Panc1 (cell line): ENCODE measurements at regions not wholly inside any gene's neighbourhood (a gene's known extent, or its start where the extent isn't known, plus 50 kb on each side); places are given as distances from the start of the nearest gene placed in this dataset.

Experiments used
- ATAC-seq: fragments of 200-7000 bp; cut with Tn5 transposase; 2 replicates; pipeline ENCODE4 v1.9.1; 2020; ENCODE audit warnings: mild to moderate bottlenecking, moderate library complexity
- BruUV-seq: library from RNA; stranded (reverse); fragments of 400-500 nt; replicated peaks from 2 replicates; lab custom pipeline; 2021; lab: Mats Ljungman, UMichigan
- CTCF ChIA-PET: fragments of 300-600 bp; sonication (Branson Sonifier 250); formaldehyde crosslinking; loops from one replicate; lab custom pipeline; 2022; ENCODE audit warnings: antibody characterized with exemption; lab: Charles Lee
- POLR2A ChIA-PET: fragments of 300-600 bp; sonication (Branson Sonifier 250); formaldehyde crosslinking; loops from one replicate; lab custom pipeline; 2022; ENCODE audit warnings: antibody characterized with exemption; lab: Charles Lee
- DNase-seq: peaks from one replicate; pipeline ENCODE4 v3.0.0-alpha.2; 2010; ENCODE audit warnings: low read depth, low spot score
- H3K27ac ChIP-seq: 2 replicates; pipeline ENCODE4 v1.5.1; 2011; ENCODE audit warnings: mild to moderate bottlenecking, low read length, inconsistent platforms
- H3K27me3 ChIP-seq: fragments of 200-500 bp; sonication (Bioruptor generic); 2 replicates; pipeline ENCODE4 v1.6.0; 2014; ENCODE audit warnings: low read length, inconsistent platforms; ENCODE audit not compliant: control insufficient read depth, insufficient read depth
- H3K36me3 ChIP-seq: fragments of 200-500 bp; sonication (Bioruptor generic); 2 replicates; pipeline ENCODE4 v1.5.1; 2014; ENCODE audit warnings: inconsistent platforms, mild to moderate bottlenecking, low read length, moderate library complexity; ENCODE audit not compliant: control insufficient read depth, insufficient read depth
- H3K4me1 ChIP-seq: 2 replicates; pipeline ENCODE4 v1.5.1; 2011; ENCODE audit warnings: inconsistent platforms, mild to moderate bottlenecking, low read length, moderate library complexity; ENCODE audit not compliant: control insufficient read depth, insufficient read depth
- H3K4me3 ChIP-seq, 2 experiments: 2 replicates each; pipeline ENCODE4 v1.5.1; 2011 to 2012; ENCODE audit warnings: low read depth in 2 of 2, low read length in 2 of 2, mild to moderate bottlenecking in 2 of 2, inconsistent platforms in 1 of 2, moderate library complexity in 1 of 2
- H3K9me3 ChIP-seq: fragments of 200-500 bp; sonication (Bioruptor generic); 2 replicates; pipeline ENCODE4 v1.5.1; 2014; ENCODE audit warnings: low read depth, mild to moderate bottlenecking, inconsistent platforms, low read length, moderate library complexity; ENCODE audit not compliant: control insufficient read depth, insufficient read depth
- POLR2AphosphoS5 ChIP-seq: IDR thresholded peaks from 2 replicates; pipeline ENCODE4 v1.6.1; 2012; ENCODE audit warnings: mild to moderate bottlenecking, low read depth, low read length, moderate library complexity
- REST ChIP-seq, 2 experiments: IDR thresholded peaks; 2 replicates each; pipeline ENCODE4 v1.6.1; 2011 to 2012; ENCODE audit warnings: low read depth in 2 of 2, control low read depth in 1 of 2, low read length in 1 of 2, mild to moderate bottlenecking in 1 of 2, moderate library complexity in 1 of 2; ENCODE audit not compliant: insufficient read depth in 1 of 2
- SIN3A ChIP-seq: IDR thresholded peaks from 2 replicates; pipeline ENCODE4 v1.6.1; 2012; ENCODE audit warnings: low read depth, mild to moderate bottlenecking, low read length, moderate library complexity, borderline replicate concordance; ENCODE audit not compliant: insufficient read depth
- TCF7L2 ChIP-seq: IDR thresholded peaks from 2 replicates; pipeline ENCODE4 v1.6.1; 2011; ENCODE audit warnings: mild to moderate bottlenecking, low read depth, low read length, inconsistent platforms
- in situ Hi-C: cut with HindIII; loops from 2 replicates; pipeline ENCODE4 v1.10.0; 2016; ENCODE audit warnings: low sequenced_read_pairs, low pct_unique_long_range_greater_than_20kb
- intact Hi-C: fragments of 100-400 bp; cut with micrococcal nuclease; formaldehyde crosslinking; loops from one replicate; pipeline ENCODE4 v1.10.0; 2022; ENCODE audit not compliant: unreplicated experiment
- TF ChIP-seq, protein P1 (sequence below): fragments of 450-650 bp; IDR thresholded peaks from 2 replicates; pipeline ENCODE4 v1.5.1; 2017; ENCODE audit warnings: mild to moderate bottlenecking

DNA sequence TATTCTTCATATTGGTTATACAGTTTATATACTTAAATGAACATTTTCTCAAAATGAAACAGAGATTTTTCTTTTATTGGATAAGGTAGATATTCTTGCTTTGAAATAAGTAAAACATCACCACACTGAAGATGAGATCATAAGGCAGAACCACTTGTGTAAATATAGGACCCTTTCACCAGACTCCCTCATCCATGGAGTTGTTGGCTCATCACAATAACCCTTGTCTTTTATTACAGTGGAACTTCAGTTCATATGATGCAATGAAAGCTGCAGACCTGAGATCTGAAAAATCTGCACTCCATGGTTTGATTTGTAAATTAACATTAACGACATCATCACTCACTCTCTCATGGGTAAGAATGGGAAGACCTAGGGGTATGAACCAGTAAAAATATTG lies 51.9 kb upstream of the DBX2 start:
- DNase-seq = no peak
- TF ChIP-seq SIN3A = no peak
- no peak for TF ChIP-seq TCF7L2
- no peaks in the 10 kb centered on the region; the same call in 1 of the 2 replicates for H3K27me3 ChIP-seq
- H3K9me3 ChIP-seq = no peaks in the 10 kb centered on the region
- no peak overlapping the region for H3K4me3 ChIP-seq
- no peak for ATAC-seq
- no peaks in the 10 kb centered on the region for H3K36me3 ChIP-seq
- BruUV-seq = no TSS peak
- ChIA-PET POLR2A (no interaction called here), CTCF (no interaction called here)
- H3K27ac ChIP-seq = no peak overlapping the region
- H3K4me1 ChIP-seq = no peaks in the 10 kb centered on the region
- intact Hi-C loops (no loop called here), in situ Hi-C loops (no loop called here)

DNA sequence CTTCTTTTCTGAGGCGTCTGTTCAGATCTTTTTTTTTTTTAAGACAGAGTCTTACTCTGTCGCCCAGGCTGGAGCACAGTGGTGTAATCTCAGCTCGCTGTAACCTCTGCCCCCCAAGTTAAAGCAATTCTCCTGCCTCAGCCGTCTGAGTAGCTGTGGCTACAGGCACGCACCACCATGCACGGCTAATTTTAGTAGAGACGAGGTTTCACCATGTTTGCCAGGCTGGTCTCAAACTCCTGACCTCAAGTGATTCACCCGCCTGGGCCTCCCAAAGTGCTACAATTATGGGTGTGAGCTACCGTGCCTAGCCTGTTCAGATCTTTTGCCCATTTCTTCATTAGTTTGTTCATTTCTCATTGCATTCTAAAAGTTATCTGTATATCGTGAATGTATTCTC lies 55.1 kb upstream of the DBX2 start:
- Histone ChIP-seq H3K27me3 (no peaks in the 10 kb centered on the region; the same call in 1 of the 2 replicates), H3K36me3 (no peaks in the 10 kb centered on the region), H3K4me3 (no peak overlapping the region), H3K4me1 (no peaks in the 10 kb centered on the region), H3K27ac (no peak overlapping the region), H3K9me3 (no peaks in the 10 kb centered on the region)
- BruUV-seq = no TSS peak
- POLR2A ChIA-PET = no interaction called here
- CTCF ChIA-PET = no interaction called here
- no peak for ATAC-seq
- in situ Hi-C loops (no loop called here), intact Hi-C loops (no loop called here)
- TF ChIP-seq POLR2AphosphoS5 = no peak
- no peak for TF ChIP-seq TCF7L2
- TF ChIP-seq SIN3A = no peak
- TF ChIP-seq, protein P1, sequence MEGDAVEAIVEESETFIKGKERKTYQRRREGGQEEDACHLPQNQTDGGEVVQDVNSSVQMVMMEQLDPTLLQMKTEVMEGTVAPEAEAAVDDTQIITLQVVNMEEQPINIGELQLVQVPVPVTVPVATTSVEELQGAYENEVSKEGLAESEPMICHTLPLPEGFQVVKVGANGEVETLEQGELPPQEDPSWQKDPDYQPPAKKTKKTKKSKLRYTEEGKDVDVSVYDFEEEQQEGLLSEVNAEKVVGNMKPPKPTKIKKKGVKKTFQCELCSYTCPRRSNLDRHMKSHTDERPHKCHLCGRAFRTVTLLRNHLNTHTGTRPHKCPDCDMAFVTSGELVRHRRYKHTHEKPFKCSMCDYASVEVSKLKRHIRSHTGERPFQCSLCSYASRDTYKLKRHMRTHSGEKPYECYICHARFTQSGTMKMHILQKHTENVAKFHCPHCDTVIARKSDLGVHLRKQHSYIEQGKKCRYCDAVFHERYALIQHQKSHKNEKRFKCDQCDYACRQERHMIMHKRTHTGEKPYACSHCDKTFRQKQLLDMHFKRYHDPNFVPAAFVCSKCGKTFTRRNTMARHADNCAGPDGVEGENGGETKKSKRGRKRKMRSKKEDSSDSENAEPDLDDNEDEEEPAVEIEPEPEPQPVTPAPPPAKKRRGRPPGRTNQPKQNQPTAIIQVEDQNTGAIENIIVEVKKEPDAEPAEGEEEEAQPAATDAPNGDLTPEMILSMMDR = no peak
- TF ChIP-seq REST (IDR thresholded peaks at IDR 0.05; ENCODE audit: insufficient read depth in 1 of 2, low read depth in 2 of 2, low read length in 1 of 2) = no peak
- no peak for DNase-seq

DNA sequence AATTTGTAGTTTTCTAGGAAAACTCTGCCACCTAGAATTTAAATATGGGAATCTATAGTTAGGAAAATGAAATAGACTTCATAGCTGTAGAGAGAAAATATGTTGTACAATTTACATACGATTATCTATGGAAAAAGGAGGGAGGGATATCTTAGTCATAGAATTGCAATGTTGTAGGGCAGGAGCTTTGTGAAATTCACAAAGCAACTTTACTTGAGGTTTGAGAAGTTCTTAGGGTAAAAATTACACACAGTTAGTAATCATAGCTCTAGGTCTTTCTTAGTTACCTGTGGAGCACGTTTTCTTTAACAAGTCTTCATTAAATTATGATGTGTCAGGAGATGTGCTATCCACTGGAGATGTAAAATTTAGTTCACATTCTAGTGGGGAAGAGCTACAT lies 61.4 kb upstream of the DBX2 start:
- DNase-seq = no peak
- ATAC-seq = no peak
- ChIA-PET CTCF (no interaction called here), POLR2A (no interaction called here)
- Histone ChIP-seq H3K4me3 (no peak overlapping the region), H3K27me3 (peaks cover 4% of the 10 kb centered on the region), H3K9me3 (no peaks in the 10 kb centered on the region), H3K36me3 (no peaks in the 10 kb centered on the region), H3K27ac (no peak overlapping the region), H3K4me1 (no peaks in the 10 kb centered on the region)
- BruUV-seq = no TSS peak
- TF ChIP-seq SIN3A (no peak), POLR2AphosphoS5 (no peak), TCF7L2 (no peak), REST (IDR thresholded peaks at IDR 0.05; ENCODE audit: insufficient read depth in 1 of 2, low read depth in 2 of 2, low read length in 1 of 2) (no peak)
- TF ChIP-seq, protein P1 = no peak
- intact Hi-C loops = no loop called here
- in situ Hi-C loops = no loop called here
